ENCODE measurements at regions not wholly inside any gene's neighbourhood (a gene's known extent, or its start where the extent isn't known, plus 50 kb on each side); places are given as distances from the start of the nearest gene placed in this dataset.

- TF ChIP-seq CTCF (IDR thresholded peaks at IDR 0.05) (no peak), POLR2A (IDR thresholded peaks at IDR 0.05) (no peak)
Measured at GRCh38 chr3:134080761-134081160, 51.0 kb upstream of the SLCO2A1 start.
